ENCODE measurements at regions not wholly inside any gene's neighbourhood (a gene's known extent, or its start where the extent isn't known, plus 50 kb on each side); places are given as distances from the start of the nearest gene placed in this dataset.
"Not testable (repeated sequence)": the region's sequence is repeated elsewhere in the genome, so short reads cannot be mapped to it uniquely, and the experiment has no call there.

DNA sequence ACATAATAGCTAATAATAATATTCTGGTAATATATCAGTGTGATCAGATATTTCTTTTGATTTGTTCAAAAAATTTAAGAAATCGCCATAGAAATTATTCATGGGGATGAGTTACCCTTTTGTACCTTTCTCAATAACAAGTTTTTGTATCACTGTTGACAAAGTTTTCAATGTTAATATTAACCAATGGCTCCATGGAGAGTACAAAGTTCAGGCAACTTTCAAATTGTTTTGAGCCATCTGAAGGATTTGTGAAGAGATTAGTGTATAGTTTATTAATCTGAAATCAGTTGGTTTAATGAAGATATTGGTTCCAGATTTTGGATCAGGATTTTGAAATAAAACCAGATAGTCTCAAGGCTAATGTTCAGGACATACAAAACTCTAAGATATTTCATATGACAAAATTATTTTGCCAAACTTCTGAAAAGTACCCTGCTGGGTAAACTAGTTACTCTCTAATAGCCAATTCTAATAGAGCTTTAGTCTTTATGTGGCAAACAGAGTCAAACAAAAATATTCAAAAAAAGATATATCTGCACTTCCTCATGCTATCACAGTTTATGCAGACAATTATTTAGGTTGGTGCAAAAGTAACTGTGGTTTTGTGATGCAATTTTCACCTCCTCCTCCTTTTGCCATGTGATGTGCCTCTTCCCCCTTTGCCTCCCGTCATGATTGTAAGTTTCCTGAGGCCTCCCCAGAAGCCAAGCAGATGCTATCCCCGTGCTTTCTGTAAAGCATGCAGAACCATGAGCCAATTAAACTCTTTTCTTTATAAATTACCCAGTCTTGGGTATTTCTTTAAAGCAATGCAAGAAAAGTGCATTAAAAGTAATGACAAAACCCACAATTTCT is 1105.0 kb downstream of the PLA2G4A start:
- TF ChIP-seq, protein P1, sequence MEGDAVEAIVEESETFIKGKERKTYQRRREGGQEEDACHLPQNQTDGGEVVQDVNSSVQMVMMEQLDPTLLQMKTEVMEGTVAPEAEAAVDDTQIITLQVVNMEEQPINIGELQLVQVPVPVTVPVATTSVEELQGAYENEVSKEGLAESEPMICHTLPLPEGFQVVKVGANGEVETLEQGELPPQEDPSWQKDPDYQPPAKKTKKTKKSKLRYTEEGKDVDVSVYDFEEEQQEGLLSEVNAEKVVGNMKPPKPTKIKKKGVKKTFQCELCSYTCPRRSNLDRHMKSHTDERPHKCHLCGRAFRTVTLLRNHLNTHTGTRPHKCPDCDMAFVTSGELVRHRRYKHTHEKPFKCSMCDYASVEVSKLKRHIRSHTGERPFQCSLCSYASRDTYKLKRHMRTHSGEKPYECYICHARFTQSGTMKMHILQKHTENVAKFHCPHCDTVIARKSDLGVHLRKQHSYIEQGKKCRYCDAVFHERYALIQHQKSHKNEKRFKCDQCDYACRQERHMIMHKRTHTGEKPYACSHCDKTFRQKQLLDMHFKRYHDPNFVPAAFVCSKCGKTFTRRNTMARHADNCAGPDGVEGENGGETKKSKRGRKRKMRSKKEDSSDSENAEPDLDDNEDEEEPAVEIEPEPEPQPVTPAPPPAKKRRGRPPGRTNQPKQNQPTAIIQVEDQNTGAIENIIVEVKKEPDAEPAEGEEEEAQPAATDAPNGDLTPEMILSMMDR (conservative IDR thresholded peaks at IDR 0.05; ENCODE audit: low read depth, low read length) = no peak

DNA sequence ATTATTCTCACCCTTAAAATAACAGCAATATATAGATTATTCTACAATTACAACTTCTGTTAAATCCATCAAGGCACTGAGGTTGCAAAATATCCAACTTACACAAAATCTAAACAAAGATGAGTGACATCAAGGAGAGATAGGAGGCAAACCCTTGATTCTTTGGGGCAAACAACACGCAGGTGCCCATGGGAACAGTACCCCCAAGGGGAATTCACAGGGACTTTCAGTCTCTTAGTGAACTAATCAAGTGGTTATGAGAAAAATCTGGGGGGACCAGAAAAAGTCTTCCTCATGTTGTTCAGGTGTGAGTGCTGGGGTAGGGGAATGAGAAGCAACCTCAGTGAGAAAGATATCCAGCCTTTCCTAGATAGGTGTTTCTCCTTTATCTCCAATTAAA is 1107.9 kb downstream of the PLA2G4A start:
- TF ChIP-seq, protein P1 (conservative IDR thresholded peaks at IDR 0.05; ENCODE audit: low read depth, low read length) = no peak
- no peak overlapping the region for H3K4me3 ChIP-seq (ENCODE audit: low read depth, low read length)

More for the DNA sequence above, 1105.0 kb downstream of the PLA2G4A start:
- H3K4me3 ChIP-seq (ENCODE audit: low read depth, low read length) = no peak overlapping the region
- no peak for DNase-seq (ENCODE audit: low read depth)

DNA sequence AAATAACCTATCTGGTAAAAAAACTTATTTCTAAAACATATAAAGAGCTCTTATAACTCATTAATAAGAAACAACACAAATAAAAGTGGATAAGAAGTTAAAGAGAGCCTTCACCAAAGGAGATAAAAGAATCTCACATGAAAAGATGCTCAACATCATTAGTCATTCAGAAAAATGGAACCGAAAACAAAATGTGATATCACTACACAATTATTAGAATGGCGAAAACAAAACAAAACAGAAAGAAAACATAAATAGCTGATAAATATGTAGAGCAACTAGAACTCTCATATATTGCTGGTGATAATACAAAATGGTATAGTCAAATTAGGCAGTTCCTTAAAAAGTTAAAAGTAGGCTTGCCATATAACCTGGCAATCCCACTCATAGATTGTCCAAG is 1109.3 kb downstream of the PLA2G4A start:
- no peak for DNase-seq (ENCODE audit: low read depth)
- H3K4me3 ChIP-seq (ENCODE audit: low read depth, low read length) = no peak overlapping the region
- TF ChIP-seq, protein P1 (conservative IDR thresholded peaks at IDR 0.05; ENCODE audit: low read depth, low read length) = no peak

More for the DNA sequence above, 1107.9 kb downstream of the PLA2G4A start:
- DNase-seq (ENCODE audit: low read depth) = no peak

DNA sequence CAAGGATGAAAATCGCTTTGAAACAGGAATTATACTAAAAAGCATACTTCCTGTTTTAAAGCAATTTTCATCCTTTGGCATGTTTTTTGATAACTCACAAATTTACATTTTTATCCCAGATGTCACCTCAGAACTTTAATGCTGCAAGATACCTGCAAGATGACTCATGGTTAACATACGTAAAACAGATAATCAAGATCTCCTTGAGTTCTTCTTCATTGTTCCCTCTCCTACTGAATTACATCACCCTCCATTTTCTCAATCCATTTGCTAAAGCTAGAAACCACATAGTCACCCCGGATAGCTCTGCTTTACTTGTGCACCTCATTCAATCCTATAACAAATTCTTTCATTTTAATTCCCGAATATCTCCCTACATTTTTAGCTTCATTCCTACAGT is 1114.2 kb downstream of the PLA2G4A start:
- TF ChIP-seq, protein P1 (conservative IDR thresholded peaks at IDR 0.05; ENCODE audit: low read depth, low read length) = no peak

DNA sequence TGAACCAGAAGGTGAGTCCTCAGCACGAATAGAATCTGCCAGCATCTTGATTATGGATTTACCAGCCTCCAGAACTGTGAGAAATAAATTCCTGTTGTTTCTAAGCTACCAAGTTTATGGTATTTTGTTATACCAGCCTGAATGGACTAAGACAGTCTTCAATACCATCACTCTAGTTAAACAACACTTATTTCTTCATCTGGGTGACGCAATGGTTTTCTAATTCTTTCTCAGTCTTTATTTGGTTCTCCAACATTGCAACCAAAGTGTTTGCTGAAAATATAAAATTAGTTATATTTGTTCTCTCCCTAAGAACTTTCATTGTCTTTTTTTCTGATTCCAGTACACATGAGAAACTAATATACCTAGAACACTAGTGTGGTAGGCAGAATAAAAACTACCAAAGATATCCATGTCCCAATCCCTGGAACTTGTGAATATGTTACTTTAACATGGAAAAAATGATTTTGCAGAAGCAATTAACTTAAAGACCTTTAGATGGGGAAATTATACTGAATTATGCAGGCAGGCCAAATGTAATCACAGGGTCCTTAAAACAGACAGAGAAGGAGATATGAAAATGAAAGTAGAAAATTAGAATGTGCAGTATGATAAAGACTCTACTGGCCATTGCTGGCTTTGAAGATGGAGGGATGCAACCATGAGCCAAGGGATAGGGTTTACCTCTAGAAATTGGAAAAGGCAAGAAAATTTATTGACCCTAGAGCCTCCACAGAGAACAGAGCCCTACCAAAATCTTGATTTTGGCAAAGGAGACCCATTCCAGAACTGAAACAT is 1115.1 kb downstream of the PLA2G4A start:
- no peak overlapping the region for H3K4me3 ChIP-seq (ENCODE audit: low read depth, low read length)
- DNase-seq (ENCODE audit: low read depth) = no peak
- TF ChIP-seq, protein P1 (conservative IDR thresholded peaks at IDR 0.05; ENCODE audit: low read depth, low read length) = no peak

More for the DNA sequence above, 1114.2 kb downstream of the PLA2G4A start:
- H3K4me3 ChIP-seq (ENCODE audit: low read depth, low read length) = no peak overlapping the region
- no peak for DNase-seq (ENCODE audit: low read depth)

DNA sequence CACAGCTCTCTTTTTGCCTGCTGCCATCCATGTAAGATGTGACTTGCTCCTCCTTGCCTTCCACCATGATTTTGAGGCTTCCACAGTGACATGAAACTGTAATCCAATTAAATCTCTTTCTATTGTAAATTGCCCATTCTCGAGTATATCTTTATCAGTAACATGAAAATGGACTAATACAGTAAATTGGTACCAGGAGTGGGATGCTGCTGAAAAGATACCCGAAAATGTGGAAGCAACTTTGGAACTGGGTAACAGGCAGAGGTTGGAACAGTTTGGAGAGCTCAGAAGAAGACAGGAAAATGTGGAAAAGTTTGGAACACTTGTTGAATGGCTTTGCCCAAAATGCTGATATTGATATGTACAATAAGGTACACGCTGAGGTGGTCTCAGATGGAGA is 1117.9 kb downstream of the PLA2G4A start:
- not testable (repeated sequence) for H3K4me3 ChIP-seq (ENCODE audit: low read depth, low read length); DNase-seq (ENCODE audit: low read depth)

DNA sequence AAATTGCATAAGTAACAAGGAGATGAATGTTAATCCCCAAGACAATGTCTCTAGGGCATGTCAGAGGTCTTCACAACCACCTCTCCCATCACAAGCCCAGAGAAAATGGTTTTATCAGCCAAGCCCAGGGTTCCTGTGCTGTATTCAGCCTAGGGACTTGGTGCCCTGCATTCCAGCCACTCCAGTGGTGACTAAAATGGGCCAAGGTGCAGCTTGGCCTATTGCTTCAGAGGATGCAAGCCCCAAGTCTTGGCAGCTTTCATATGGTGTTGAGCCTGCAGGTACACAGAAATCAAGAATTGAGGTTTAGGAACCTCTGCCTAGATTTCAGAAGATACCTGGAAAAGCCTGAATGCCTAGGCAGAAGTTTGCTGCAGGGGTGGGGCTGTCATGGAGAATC is 1118.6 kb downstream of the PLA2G4A start:
- TF ChIP-seq, protein P1 (conservative IDR thresholded peaks at IDR 0.05; ENCODE audit: low read depth, low read length) = no peak
- H3K4me3 ChIP-seq (ENCODE audit: low read depth, low read length) = no peak overlapping the region
- no peak for DNase-seq (ENCODE audit: low read depth)

All from choroid plexus epithelial cell (primary cell).